Lower lobe of right lung (tissue), 2 donors: ENCODE measurements at regions not wholly inside any gene's neighbourhood (a gene's known extent, or its start where the extent isn't known, plus 50 kb on each side); places are given as distances from the start of the nearest gene placed in this dataset.

ENCODE experiments used
- ATAC-seq, 2 donors: fragments of 200-7000 bp; cut with Tn5 transposase; one replicate each; pipeline ENCODE4 v1.9.1; 2020 to 2022; ENCODE audit warnings: mild to moderate bottlenecking in 2 of 2, moderate library complexity in 2 of 2
- DNase-seq: peaks from one replicate; pipeline ENCODE4 v3.0.0-alpha.2; 2020
- H3K27ac ChIP-seq: fragments of 200-600 bp; one replicate; pipeline ENCODE4 v1.8.0; 2022
- H3K27me3 ChIP-seq: fragments of 200-600 bp; one replicate; pipeline ENCODE4 v1.8.0; 2022; ENCODE audit warnings: low read depth
- H3K36me3 ChIP-seq: fragments of 200-600 bp; one replicate; pipeline ENCODE4 v1.8.0; 2022; ENCODE audit warnings: mild to moderate bottlenecking
- H3K4me1 ChIP-seq: fragments of 200-600 bp; one replicate; pipeline ENCODE4 v1.8.0; 2022
- H3K4me3 ChIP-seq: fragments of 200-600 bp; one replicate; pipeline ENCODE4 v1.8.0; 2022; ENCODE audit warnings: mild to moderate bottlenecking
- H3K9me3 ChIP-seq: fragments of 200-600 bp; one replicate; pipeline ENCODE4 v1.8.0; 2022
- CTCF ChIP-seq: fragments of 200-600 bp; IDR thresholded peaks from one replicate; pipeline ENCODE4 v1.8.0; 2022; ENCODE audit warnings: antibody characterized with exemption, mild to moderate bottlenecking
- intact Hi-C: fragments of 100-400 bp; cut with DNase I; formaldehyde crosslinking; loops from one replicate; pipeline ENCODE4 v1.11.0; 2022
- donor health status: DM: no; HTN: yes; CAD: no; lungs with severe emphysema.

GRCh38 chr14:39683691-39684260 is 251.5 kb upstream of the FBXO33 start:
- no peak for TF ChIP-seq CTCF
- intact Hi-C loops: no loop called here
- Histone ChIP-seq H3K27ac (no peak overlapping the region), H3K27me3 (no peaks in the 10 kb centered on the region), H3K9me3 (no peaks in the 10 kb centered on the region), H3K36me3 (no peaks in the 10 kb centered on the region), H3K4me3 (no peak overlapping the region), H3K4me1 (no peaks in the 10 kb centered on the region)
- ATAC-seq (no peak), DNase-seq (no peak)

GRCh38 chr14:39682582-39682981 is 250.3 kb upstream of the FBXO33 start:
- no peaks in the 10 kb centered on the region for H3K36me3 ChIP-seq
- no peaks in the 10 kb centered on the region for H3K9me3 ChIP-seq
- no peak for DNase-seq
- intact Hi-C loops: no loop called here
- ATAC-seq: no peak
- TF ChIP-seq CTCF: no peak
- no peaks in the 10 kb centered on the region for H3K27me3 ChIP-seq
- no peak overlapping the region for H3K27ac ChIP-seq
- no peaks in the 10 kb centered on the region for H3K4me1 ChIP-seq
- no peak overlapping the region for H3K4me3 ChIP-seq

GRCh38 chr14:39681782-39682399 is 249.7 kb upstream of the FBXO33 start:
- no peaks in the 10 kb centered on the region for H3K36me3 ChIP-seq
- no peak overlapping the region for H3K27ac ChIP-seq
- DNase-seq (no peak), ATAC-seq (no peak)
- intact Hi-C loops: no loop called here
- H3K9me3 ChIP-seq: no peaks in the 10 kb centered on the region
- TF ChIP-seq CTCF: no peak
- H3K27me3 ChIP-seq: no peaks in the 10 kb centered on the region
- no peak overlapping the region for H3K4me3 ChIP-seq
- H3K4me1 ChIP-seq: no peaks in the 10 kb centered on the region

- Histone ChIP-seq H3K36me3 (no peaks in the 10 kb centered on the region), H3K27me3 (no peaks in the 10 kb centered on the region), H3K27ac (no peak overlapping the region), H3K4me3 (no peak overlapping the region), H3K4me1 (no peaks in the 10 kb centered on the region), H3K9me3 (no peaks in the 10 kb centered on the region)
- DNase-seq (no peak), ATAC-seq (no peak)
- TF ChIP-seq CTCF: no peak
- intact Hi-C loops: no loop called here
Observed at GRCh38 chr14:39680777-39681176, 248.5 kb upstream of the FBXO33 start.

- ATAC-seq: no peak
- Histone ChIP-seq H3K9me3 (no peaks in the 10 kb centered on the region), H3K27me3 (no peaks in the 10 kb centered on the region), H3K36me3 (no peaks in the 10 kb centered on the region), H3K4me3 (no peak overlapping the region), H3K27ac (no peak overlapping the region), H3K4me1 (no peaks in the 10 kb centered on the region)
- intact Hi-C loops: no loop called here
- no peak for TF ChIP-seq CTCF
- DNase-seq: no peak
Observed at GRCh38 chr14:39673734-39674133, 241.5 kb upstream of the FBXO33 start.
